HepG2 (cell line): ENCODE measurements at regions not wholly inside any gene's neighbourhood (a gene's known extent, or its start where the extent isn't known, plus 50 kb on each side); places are given as distances from the start of the nearest gene placed in this dataset.

Source experiments
- BRCA1 ChIP-seq: sonication (generic); formaldehyde crosslinking; IDR thresholded peaks from 2 replicates; pipeline ENCODE4 v1.4.0; 2020; ENCODE audit warnings: missing genetic modification reagents
- DMAP1 ChIP-seq: IDR thresholded peaks from 2 replicates; pipeline ENCODE4 v1.6.1; 2016
- HDAC6 ChIP-seq: fragments of 200-600 bp; sonication (generic); IDR thresholded peaks from 2 replicates; pipeline ENCODE4 v1.7.0; 2017; ENCODE audit warnings: mild to moderate bottlenecking, antibody characterized with exemption, low read length, low read depth
- ZNF17 ChIP-seq: sonication (generic); formaldehyde crosslinking; IDR thresholded peaks from 2 replicates; pipeline ENCODE4 v1.5.0; 2020; ENCODE audit warnings: mild to moderate bottlenecking, missing genetic modification reagents
- ZNF891 ChIP-seq: sonication (generic); formaldehyde crosslinking; IDR thresholded peaks from 2 replicates; pipeline ENCODE4 v1.5.0; 2020; ENCODE audit warnings: mild to moderate bottlenecking, missing genetic modification reagents
- TF ChIP-seq, protein P1 (sequence below): sonication (generic); formaldehyde crosslinking; IDR thresholded peaks from 2 replicates; pipeline ENCODE4 v1.9.0; 2022; ENCODE audit warnings: missing genetic modification reagents, mild to moderate bottlenecking, borderline replicate concordance

DNA sequence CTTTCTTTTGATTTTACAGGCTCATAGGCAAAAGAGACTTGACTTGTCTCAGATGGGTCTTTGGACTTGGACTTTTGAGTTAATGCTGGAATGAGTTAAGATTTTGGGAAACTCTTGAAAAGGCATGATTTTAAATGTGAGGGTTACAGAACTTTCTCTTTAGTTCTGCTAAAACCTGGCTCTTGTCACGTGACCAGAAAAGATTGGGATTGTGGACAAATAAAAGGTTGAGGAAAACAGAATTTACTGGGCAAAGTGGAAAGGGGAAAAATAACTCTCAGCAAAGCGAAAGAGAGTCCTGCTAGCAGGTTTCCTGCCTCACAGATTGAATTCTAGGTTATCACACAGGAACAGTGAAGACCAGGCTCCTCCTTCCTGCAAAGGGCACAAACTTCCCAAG lies 114.0 kb downstream of the SPANXN4 start:
- TF ChIP-seq ZNF17 (CRISPR knock-in tag) (no peak), HDAC6 (no peak), ZNF891 (no peak), BRCA1 (CRISPR knock-in tag) (no peak), DMAP1 (CRISPR knock-in tag) (no peak)
- TF ChIP-seq, protein P1, sequence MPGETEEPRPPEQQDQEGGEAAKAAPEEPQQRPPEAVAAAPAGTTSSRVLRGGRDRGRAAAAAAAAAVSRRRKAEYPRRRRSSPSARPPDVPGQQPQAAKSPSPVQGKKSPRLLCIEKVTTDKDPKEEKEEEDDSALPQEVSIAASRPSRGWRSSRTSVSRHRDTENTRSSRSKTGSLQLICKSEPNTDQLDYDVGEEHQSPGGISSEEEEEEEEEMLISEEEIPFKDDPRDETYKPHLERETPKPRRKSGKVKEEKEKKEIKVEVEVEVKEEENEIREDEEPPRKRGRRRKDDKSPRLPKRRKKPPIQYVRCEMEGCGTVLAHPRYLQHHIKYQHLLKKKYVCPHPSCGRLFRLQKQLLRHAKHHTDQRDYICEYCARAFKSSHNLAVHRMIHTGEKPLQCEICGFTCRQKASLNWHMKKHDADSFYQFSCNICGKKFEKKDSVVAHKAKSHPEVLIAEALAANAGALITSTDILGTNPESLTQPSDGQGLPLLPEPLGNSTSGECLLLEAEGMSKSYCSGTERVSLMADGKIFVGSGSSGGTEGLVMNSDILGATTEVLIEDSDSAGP (CRISPR knock-in tag), result no peak
